HUES64 (cell line): ENCODE measurements at regions not wholly inside any gene's neighbourhood (a gene's known extent, or its start where the extent isn't known, plus 50 kb on each side); places are given as distances from the start of the nearest gene placed in this dataset.

Experiments used
- H3K27ac ChIP-seq: 2 replicates; pipeline ENCODE4 v1.7.0; 2013; ENCODE audit warnings: low read depth, low read length, inconsistent platforms
- H3K27me3 ChIP-seq: 2 replicates; pipeline ENCODE4 v1.6.1; 2013; ENCODE audit warnings: mild to moderate bottlenecking, low read length; ENCODE audit not compliant: insufficient read depth
- H3K36me3 ChIP-seq: 2 replicates; pipeline ENCODE4 v1.6.1; 2013; ENCODE audit warnings: mild to moderate bottlenecking, low read length; ENCODE audit not compliant: insufficient read depth
- H3K4me1 ChIP-seq: 2 replicates; pipeline ENCODE4 v1.6.1; 2013; ENCODE audit warnings: mild to moderate bottlenecking, low read length, moderate library complexity; ENCODE audit not compliant: insufficient read depth
- H3K4me3 ChIP-seq: 2 replicates; pipeline ENCODE4 v1.5.1; 2013; ENCODE audit warnings: mild to moderate bottlenecking, low read length, moderate library complexity
- H3K9ac ChIP-seq: 2 replicates; pipeline ENCODE4 v1.6.1; 2013; ENCODE audit warnings: mild to moderate bottlenecking, low read depth, low read length
- H3K9me3 ChIP-seq: 2 replicates; pipeline ENCODE4 v1.6.1; 2013; ENCODE audit warnings: low read depth, low read length; ENCODE audit not compliant: insufficient read depth
- WGBS: fragments of 150-250, 120-280 bp; methylation state at CpG from one replicate; pipeline ENCODE4 v1.1.7; 2013; ENCODE audit warnings: missing lambda C conversion rate; 5-methylcytosine and 5-hydroxymethylcytosine counted together

- no peaks in the 10 kb centered on the region for H3K36me3 ChIP-seq
- WGBS: 78% methylated on average over 19 of the region's 20 CpGs
- H3K4me3 ChIP-seq: no peak overlapping the region
- H3K27me3 ChIP-seq: no peaks in the 10 kb centered on the region
- H3K27ac ChIP-seq: no peak overlapping the region
- no peaks in the 10 kb centered on the region for H3K4me1 ChIP-seq
- no peaks in the 10 kb centered on the region for H3K9me3 ChIP-seq
- no peak overlapping the region for H3K9ac ChIP-seq
These were observed 130.0 kb upstream of the GPC1 start for GRCh38 chr2:240305369-240305962.

DNA sequence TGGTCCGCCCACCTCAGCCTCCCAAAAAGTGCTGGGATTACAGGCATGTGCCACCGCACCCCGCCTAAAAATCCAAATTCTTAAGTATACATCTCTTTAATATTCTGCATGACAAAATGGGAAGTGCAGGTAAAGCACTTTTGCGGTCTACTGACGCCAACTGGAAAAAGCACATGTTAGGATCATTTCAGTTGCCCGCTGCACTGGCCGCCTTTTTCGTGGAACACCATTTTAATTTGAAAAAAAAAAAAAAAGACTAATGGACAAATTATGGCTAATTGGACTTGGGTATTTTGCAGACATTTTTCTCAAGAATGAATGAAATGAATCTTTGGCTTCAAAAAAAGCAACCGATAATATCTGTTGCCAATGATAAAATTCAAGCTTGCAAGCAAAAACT is 129.3 kb upstream of the GPC1 start:
- no peak overlapping the region for H3K27ac ChIP-seq
- 99% methylated on average over 9 of the region's 9 CpGs for WGBS
- H3K4me3 ChIP-seq: no peak overlapping the region
- H3K36me3 ChIP-seq: no peaks in the 10 kb centered on the region
- no peaks in the 10 kb centered on the region for H3K4me1 ChIP-seq
- no peaks in the 10 kb centered on the region for H3K9me3 ChIP-seq
- no peak overlapping the region for H3K9ac ChIP-seq
- no peaks in the 10 kb centered on the region for H3K27me3 ChIP-seq

DNA sequence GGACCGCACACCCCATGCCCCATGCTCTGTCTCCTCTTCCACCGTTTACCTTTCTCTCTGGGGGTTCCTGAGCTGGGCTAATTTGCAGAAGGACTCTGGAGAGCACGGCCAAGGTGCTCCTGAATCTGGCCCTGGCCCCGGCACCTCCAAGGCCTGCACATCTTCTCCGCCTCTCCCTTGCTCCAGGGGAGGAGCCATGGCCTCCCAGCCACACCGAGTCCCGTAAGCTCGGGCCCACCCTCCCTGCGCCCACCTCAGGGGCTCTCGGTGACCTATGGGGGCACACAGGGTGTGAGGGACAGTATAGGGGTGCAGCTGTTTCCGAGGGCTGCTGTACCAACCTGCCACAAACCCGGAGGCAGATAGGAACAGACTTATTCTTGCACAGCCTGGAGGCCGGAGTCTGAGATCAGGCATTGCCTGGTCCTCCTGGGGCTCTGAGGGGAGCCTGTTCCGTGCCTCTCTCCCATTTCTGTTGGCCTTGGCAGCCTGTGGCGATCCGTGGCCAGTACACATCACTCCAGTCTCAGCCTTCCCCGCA is 127.3 kb upstream of the GPC1 start:
- Histone ChIP-seq H3K27ac (no peak overlapping the region), H3K9ac (no peak overlapping the region), H3K4me3 (no peak overlapping the region), H3K27me3 (no peaks in the 10 kb centered on the region), H3K9me3 (no peaks in the 10 kb centered on the region), H3K36me3 (no peaks in the 10 kb centered on the region), H3K4me1 (no peaks in the 10 kb centered on the region)
- 91% methylated on average over 17 of the region's 17 CpGs for WGBS

DNA sequence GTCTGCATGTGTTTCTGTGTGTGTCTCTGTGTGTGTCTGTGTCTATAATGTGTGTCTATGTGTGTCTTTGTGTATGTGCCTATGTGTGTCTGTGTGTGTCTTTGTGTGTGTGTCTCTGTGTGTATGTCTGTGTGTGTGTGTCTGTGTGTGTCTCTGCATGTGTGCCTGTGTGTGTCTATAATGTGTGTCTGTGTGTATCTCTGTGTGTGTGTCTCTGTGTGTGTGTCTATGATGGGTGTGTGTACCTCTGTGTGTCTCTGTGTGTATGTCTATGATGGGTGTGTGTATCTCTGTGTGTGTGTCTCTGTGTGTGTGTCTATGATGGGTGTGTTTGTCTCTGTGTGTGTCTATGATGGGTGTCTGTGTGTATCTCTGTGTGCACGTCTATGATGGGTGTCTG is 126.2 kb upstream of the GPC1 start:
- no peak overlapping the region for H3K9ac ChIP-seq
- no peaks in the 10 kb centered on the region for H3K4me1 ChIP-seq
- no peaks in the 10 kb centered on the region for H3K27me3 ChIP-seq
- no peak overlapping the region for H3K27ac ChIP-seq
- 88% methylated on average over 1 of the region's 1 CpG for WGBS
- no peak overlapping the region for H3K4me3 ChIP-seq
- H3K36me3 ChIP-seq: no peaks in the 10 kb centered on the region
- H3K9me3 ChIP-seq: no peaks in the 10 kb centered on the region

DNA sequence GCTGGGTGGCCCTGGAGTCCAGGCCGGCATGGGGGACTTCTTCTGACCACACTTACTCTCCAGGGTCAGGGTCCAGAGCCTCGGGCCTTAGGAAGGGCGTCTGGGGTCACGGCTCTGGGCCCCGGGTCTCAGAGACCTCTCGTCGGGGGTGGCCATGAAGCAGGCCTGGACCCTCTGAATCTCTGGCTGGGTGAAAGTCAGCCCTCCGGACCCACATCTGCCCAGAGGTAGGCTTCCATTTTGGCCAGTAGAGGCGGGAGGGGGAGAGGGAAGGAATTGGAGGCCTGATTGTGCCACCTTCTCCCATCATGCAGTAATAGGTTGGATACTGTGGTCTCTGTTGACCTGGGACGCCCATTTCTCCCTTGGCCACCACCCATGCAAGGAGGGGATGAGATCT is 125.3 kb upstream of the GPC1 start:
- H3K36me3 ChIP-seq: no peaks in the 10 kb centered on the region
- H3K9ac ChIP-seq: no peak overlapping the region
- no peaks in the 10 kb centered on the region for H3K27me3 ChIP-seq
- no peaks in the 10 kb centered on the region for H3K9me3 ChIP-seq
- no peak overlapping the region for H3K27ac ChIP-seq
- no peaks in the 10 kb centered on the region for H3K4me1 ChIP-seq
- H3K4me3 ChIP-seq: no peak overlapping the region
- WGBS: 95% methylated on average over 9 of the region's 10 CpGs

DNA sequence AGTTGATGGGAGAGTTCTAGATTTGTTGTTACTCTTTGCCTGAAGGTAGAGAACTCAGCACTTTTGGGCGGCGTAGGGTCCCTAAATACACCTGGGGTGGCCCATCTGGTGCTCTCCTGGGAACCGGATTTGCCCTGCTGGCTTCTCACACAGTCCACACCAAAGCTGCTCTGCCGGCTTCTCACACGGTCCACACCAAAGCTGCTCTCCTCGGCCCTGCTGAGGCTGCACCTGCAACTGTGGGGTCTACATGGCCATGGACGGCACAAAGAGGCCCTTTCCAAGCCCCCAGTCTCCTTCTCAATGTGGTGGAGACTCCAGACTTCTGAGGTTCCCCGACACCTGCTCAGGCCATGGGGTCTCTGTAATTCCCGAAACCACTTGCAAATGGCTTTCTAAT is 124.8 kb upstream of the GPC1 start:
- WGBS: 96% methylated on average over 9 of the region's 9 CpGs
- H3K9me3 ChIP-seq: no peaks in the 10 kb centered on the region
- no peak overlapping the region for H3K4me3 ChIP-seq
- H3K9ac ChIP-seq: no peak overlapping the region
- H3K4me1 ChIP-seq: no peaks in the 10 kb centered on the region
- no peaks in the 10 kb centered on the region for H3K27me3 ChIP-seq
- H3K27ac ChIP-seq: no peak overlapping the region
- H3K36me3 ChIP-seq: no peaks in the 10 kb centered on the region

GRCh38 chr2:240311821-240312220 is 123.6 kb upstream of the GPC1 start:
- H3K9me3 ChIP-seq: no peaks in the 10 kb centered on the region
- H3K4me1 ChIP-seq: no peaks in the 10 kb centered on the region
- H3K36me3 ChIP-seq: no peaks in the 10 kb centered on the region
- H3K27ac ChIP-seq: no peak overlapping the region
- no peaks in the 10 kb centered on the region for H3K27me3 ChIP-seq
- H3K4me3 ChIP-seq: no peak overlapping the region
- WGBS: 96% methylated on average over 5 of the region's 6 CpGs
- H3K9ac ChIP-seq: no peak overlapping the region

GRCh38 chr2:240319221-240319854 is 116.1 kb upstream of the GPC1 start:
- Histone ChIP-seq H3K9me3 (no peaks in the 10 kb centered on the region), H3K36me3 (no peaks in the 10 kb centered on the region), H3K4me1 (0 out of 2 replicates have a peak, but pooled peaks cover 4% of the 10 kb centered on the region), H3K4me3 (no peak overlapping the region), H3K27me3 (no peaks in the 10 kb centered on the region), H3K9ac (no peak overlapping the region), H3K27ac (no peak overlapping the region)
- 92% methylated on average over 11 of the region's 11 CpGs for WGBS

- no peaks in the 10 kb centered on the region for H3K9me3 ChIP-seq
- 67% methylated on average over 9 of the region's 9 CpGs for WGBS
- no peak overlapping the region for H3K4me3 ChIP-seq
- no peak overlapping the region for H3K9ac ChIP-seq
- H3K4me1 ChIP-seq: 0 out of 2 replicates have a peak, but pooled peaks cover 4% of the 10 kb centered on the region
- no peaks in the 10 kb centered on the region for H3K36me3 ChIP-seq
- no peak overlapping the region for H3K27ac ChIP-seq
- H3K27me3 ChIP-seq: no peaks in the 10 kb centered on the region
These were observed 115.6 kb upstream of the GPC1 start for GRCh38 chr2:240319855-240320203.

- Histone ChIP-seq H3K4me1 (0 out of 2 replicates have a peak, but pooled peaks cover 4% of the 10 kb centered on the region), H3K36me3 (no peaks in the 10 kb centered on the region), H3K27ac (peak overlapping the region; percentile 24; the same call in 1 of the 2 replicates), H3K9ac (no peak overlapping the region), H3K9me3 (no peaks in the 10 kb centered on the region), H3K27me3 (no peaks in the 10 kb centered on the region), H3K4me3 (no peak overlapping the region)
- WGBS: 41% methylated on average over 25 of the region's 25 CpGs
These were observed 115.1 kb upstream of the GPC1 start for GRCh38 chr2:240320204-240320993.

GRCh38 chr2:240322231-240322955 is 113.1 kb upstream of the GPC1 start:
- H3K9ac ChIP-seq: no peak overlapping the region
- no peaks in the 10 kb centered on the region for H3K27me3 ChIP-seq
- H3K36me3 ChIP-seq: no peaks in the 10 kb centered on the region
- 0 out of 2 replicates have a peak, but pooled peaks cover 4% of the 10 kb centered on the region for H3K4me1 ChIP-seq
- no peak overlapping the region for H3K4me3 ChIP-seq
- H3K27ac ChIP-seq: no peak overlapping the region
- 93% methylated on average over 29 of the region's 29 CpGs for WGBS
- H3K9me3 ChIP-seq: no peaks in the 10 kb centered on the region
